ENCODE measurements at regions not wholly inside any gene's neighbourhood (a gene's known extent, or its start where the extent isn't known, plus 50 kb on each side); places are given as distances from the start of the nearest gene placed in this dataset.

- Histone ChIP-seq H4K20me1 (ENCODE audit: insufficient read depth) (no peaks in the 10 kb centered on the region), H3K9me2 (ENCODE audit: insufficient read depth, low read length) (no peaks in the 10 kb centered on the region), H3K27me3 (ENCODE audit: insufficient read depth, low read depth, low read length) (no peaks in the 10 kb centered on the region), H3K9ac (ENCODE audit: low read length) (no peak overlapping the region), H3K4me3 (ENCODE audit: low read length) (no peak overlapping the region), H3F3A (ENCODE audit: insufficient read depth, low read length, poor library complexity, severe bottlenecking) (no peaks in the 10 kb centered on the region), H2AFZ (ENCODE audit: low read depth, low read length) (no peak overlapping the region), H3K9me3 (ENCODE audit: low read length) (no peaks in the 10 kb centered on the region), H3K4me2 (ENCODE audit: low read length) (no peak overlapping the region), H3K79me2 (replicated peaks; ENCODE audit: insufficient read depth, low read length) (no peaks in the 10 kb centered on the region), H3K27ac (ENCODE audit: low read length) (no peak overlapping the region), H3K36me3 (ENCODE audit: insufficient read depth, low read length) (no peaks in the 10 kb centered on the region)
- TF ChIP-seq MXI1 (conservative IDR thresholded peaks at IDR 0.05; ENCODE audit: poor library complexity, severe bottlenecking) (no peak), REST (IDR thresholded peaks at IDR 0.05; ENCODE audit: borderline replicate concordance) (no peak), EP300 (conservative IDR thresholded peaks at IDR 0.05; ENCODE audit: poor library complexity, severe bottlenecking) (no peak), EZH2 (IDR thresholded peaks at IDR 0.05; ENCODE audit: borderline replicate concordance, insufficient read depth, low read length, poor library complexity, severe bottlenecking) (no peak), RAD21 (conservative IDR thresholded peaks at IDR 0.05) (no peak), SMC3 (conservative IDR thresholded peaks at IDR 0.05; ENCODE audit: poor library complexity) (no peak), TAF1 (IDR thresholded peaks at IDR 0.05; ENCODE audit: low read depth) (no peak), CTCF (IDR thresholded peaks at IDR 0.05; ENCODE audit: poor library complexity, severe bottlenecking) (no peak), POLR2AphosphoS5 (IDR thresholded peaks at IDR 0.05) (no peak)
These were observed 549.6 kb downstream of the ZIC1 start for GRCh38 chr3:147958754-147959153.

- Histone ChIP-seq H3K9me2 (ENCODE audit: insufficient read depth, low read length) (no peaks in the 10 kb centered on the region), H3K36me3 (ENCODE audit: insufficient read depth, low read length) (no peaks in the 10 kb centered on the region), H3K79me2 (replicated peaks; ENCODE audit: insufficient read depth, low read length) (no peaks in the 10 kb centered on the region), H3F3A (ENCODE audit: insufficient read depth, low read length, poor library complexity, severe bottlenecking) (no peaks in the 10 kb centered on the region), H3K27me3 (ENCODE audit: insufficient read depth, low read depth, low read length) (no peaks in the 10 kb centered on the region), H3K9ac (ENCODE audit: low read length) (no peak overlapping the region), H3K4me3 (ENCODE audit: low read length) (no peak overlapping the region), H3K27ac (ENCODE audit: low read length) (no peak overlapping the region), H3K4me2 (ENCODE audit: low read length) (no peak overlapping the region), H3K9me3 (ENCODE audit: low read length) (no peaks in the 10 kb centered on the region), H2AFZ (ENCODE audit: low read depth, low read length) (no peak overlapping the region), H4K20me1 (ENCODE audit: insufficient read depth) (no peaks in the 10 kb centered on the region)
- TF ChIP-seq CTCF (IDR thresholded peaks at IDR 0.05; ENCODE audit: poor library complexity, severe bottlenecking) (no peak), REST (IDR thresholded peaks at IDR 0.05; ENCODE audit: borderline replicate concordance) (no peak), MXI1 (conservative IDR thresholded peaks at IDR 0.05; ENCODE audit: poor library complexity, severe bottlenecking) (no peak), RAD21 (conservative IDR thresholded peaks at IDR 0.05) (no peak), EP300 (conservative IDR thresholded peaks at IDR 0.05; ENCODE audit: poor library complexity, severe bottlenecking) (no peak), TAF1 (IDR thresholded peaks at IDR 0.05; ENCODE audit: low read depth) (no peak)
These were observed 551.6 kb downstream of the ZIC1 start for GRCh38 chr3:147960786-147961185.
